ENCODE measurements at regions not wholly inside any gene's neighbourhood (a gene's known extent, or its start where the extent isn't known, plus 50 kb on each side); places are given as distances from the start of the nearest gene placed in this dataset.

- Histone ChIP-seq H3K9me3 (ENCODE audit: control insufficient read depth in 4 of 4, insufficient read depth in 3 of 4, low read length in 3 of 4) (no peaks in the 10 kb centered on the region), H3K27ac (ENCODE audit: low read depth in 1 of 2, low read length in 1 of 2) (no peak overlapping the region), H3K36me3 (ENCODE audit: control insufficient read depth in 4 of 4, insufficient read depth in 4 of 4, low read length in 4 of 4) (no peaks in the 10 kb centered on the region), H3K4me3 (no peak overlapping the region), H3K4me1 (ENCODE audit: control insufficient read depth in 5 of 5, insufficient read depth in 5 of 5, low read length in 5 of 5) (peaks cover 0 to 34% (median 3%) of the 10 kb centered on the region in 5 donors), H3K27me3 (ENCODE audit: control insufficient read depth in 3 of 3, insufficient read depth in 3 of 3, low read length in 2 of 3) (no peaks in the 10 kb centered on the region), H3K9ac (ENCODE audit: insufficient read depth in 1 of 2, low read length in 2 of 2) (no peak overlapping the region)
- DNase-seq (no peak), ATAC-seq (ENCODE audit: insufficient read depth, low FRiP score) (no peak)
- WGBS, 2 donors = 85 to 87% methylated on average over 3 of the region's 3 CpGs
- TF ChIP-seq, protein P1, sequence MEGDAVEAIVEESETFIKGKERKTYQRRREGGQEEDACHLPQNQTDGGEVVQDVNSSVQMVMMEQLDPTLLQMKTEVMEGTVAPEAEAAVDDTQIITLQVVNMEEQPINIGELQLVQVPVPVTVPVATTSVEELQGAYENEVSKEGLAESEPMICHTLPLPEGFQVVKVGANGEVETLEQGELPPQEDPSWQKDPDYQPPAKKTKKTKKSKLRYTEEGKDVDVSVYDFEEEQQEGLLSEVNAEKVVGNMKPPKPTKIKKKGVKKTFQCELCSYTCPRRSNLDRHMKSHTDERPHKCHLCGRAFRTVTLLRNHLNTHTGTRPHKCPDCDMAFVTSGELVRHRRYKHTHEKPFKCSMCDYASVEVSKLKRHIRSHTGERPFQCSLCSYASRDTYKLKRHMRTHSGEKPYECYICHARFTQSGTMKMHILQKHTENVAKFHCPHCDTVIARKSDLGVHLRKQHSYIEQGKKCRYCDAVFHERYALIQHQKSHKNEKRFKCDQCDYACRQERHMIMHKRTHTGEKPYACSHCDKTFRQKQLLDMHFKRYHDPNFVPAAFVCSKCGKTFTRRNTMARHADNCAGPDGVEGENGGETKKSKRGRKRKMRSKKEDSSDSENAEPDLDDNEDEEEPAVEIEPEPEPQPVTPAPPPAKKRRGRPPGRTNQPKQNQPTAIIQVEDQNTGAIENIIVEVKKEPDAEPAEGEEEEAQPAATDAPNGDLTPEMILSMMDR (IDR thresholded peaks at IDR 0.05; ENCODE audit: control extremely low read depth, extremely low read depth) = no peak
Observed at GRCh38 chr3:168990621-168991020, 672.9 kb downstream of the MECOM start.

DNA sequence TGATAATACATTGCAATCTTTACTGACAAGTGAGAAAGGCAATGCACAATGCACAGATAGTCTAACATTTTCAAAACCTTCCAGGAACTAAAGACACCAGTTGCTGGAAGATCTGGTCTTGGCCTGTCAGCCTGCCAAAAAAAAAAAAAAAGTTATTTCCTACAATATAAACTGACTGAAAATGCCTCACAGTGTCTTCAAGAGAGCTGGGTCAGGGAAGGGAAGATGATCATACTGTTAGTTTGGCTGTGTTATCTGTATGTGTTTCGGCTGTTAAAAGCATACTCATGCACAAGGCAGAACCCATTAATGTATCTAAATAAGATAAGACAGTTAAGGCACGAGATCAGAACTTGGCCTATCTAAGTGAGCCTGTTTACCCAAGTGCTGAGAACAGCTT is 673.4 kb downstream of the MECOM start:
- Histone ChIP-seq H3K4me1 (ENCODE audit: control insufficient read depth in 5 of 5, insufficient read depth in 5 of 5, low read length in 5 of 5) (peaks cover 0 to 34% (median 3%) of the 10 kb centered on the region in 5 donors), H3K4me3 (no peak overlapping the region), H3K9me3 (ENCODE audit: control insufficient read depth in 4 of 4, insufficient read depth in 3 of 4, low read length in 3 of 4) (no peaks in the 10 kb centered on the region), H3K27ac (ENCODE audit: low read depth in 1 of 2, low read length in 1 of 2) (no peak overlapping the region), H3K36me3 (ENCODE audit: control insufficient read depth in 4 of 4, insufficient read depth in 4 of 4, low read length in 4 of 4) (no peaks in the 10 kb centered on the region), H3K9ac (ENCODE audit: insufficient read depth in 1 of 2, low read length in 2 of 2) (no peak overlapping the region), H3K27me3 (ENCODE audit: control insufficient read depth in 3 of 3, insufficient read depth in 3 of 3, low read length in 2 of 3) (no peaks in the 10 kb centered on the region)
- 59 to 67% methylated on average over 2 of the region's 2 CpGs for WGBS, 2 donors
- TF ChIP-seq, protein P1 (IDR thresholded peaks at IDR 0.05; ENCODE audit: control extremely low read depth, extremely low read depth) = no peak
- ATAC-seq (ENCODE audit: insufficient read depth, low FRiP score) (no peak), DNase-seq (peak; percentile 48 to 94 (median 94))

DNA sequence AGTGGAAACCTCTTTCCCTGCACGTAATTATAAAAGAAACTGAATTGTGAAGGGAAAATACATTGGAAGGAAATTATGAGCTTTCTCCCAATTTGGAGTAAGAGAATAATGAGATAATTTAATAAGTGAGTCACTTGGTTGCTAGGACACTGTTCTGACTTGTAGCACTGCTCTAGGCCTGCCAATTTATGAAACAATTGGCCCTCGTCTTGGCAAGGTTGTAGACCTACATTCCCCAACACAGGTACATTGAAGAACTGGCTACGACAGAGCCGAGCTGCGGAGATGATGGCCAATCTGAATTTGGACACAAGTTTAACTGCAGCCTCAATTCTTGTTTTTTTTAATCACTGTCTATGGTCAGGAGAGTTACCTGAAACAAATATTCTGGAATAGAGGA is 674.1 kb downstream of the MECOM start:
- ATAC-seq (ENCODE audit: insufficient read depth, low FRiP score) = no peak
- peaks cover 0 to 34% (median 3%) of the 10 kb centered on the region in 5 donors for H3K4me1 ChIP-seq (ENCODE audit: control insufficient read depth in 5 of 5, insufficient read depth in 5 of 5, low read length in 5 of 5)
- peak overlapping the region in 1 of 2 donors; percentile 11 for H3K9ac ChIP-seq (ENCODE audit: insufficient read depth in 1 of 2, low read length in 2 of 2)
- no peaks in the 10 kb centered on the region for H3K9me3 ChIP-seq (ENCODE audit: control insufficient read depth in 4 of 4, insufficient read depth in 3 of 4, low read length in 3 of 4)
- no peak overlapping the region for H3K27ac ChIP-seq (ENCODE audit: low read depth in 1 of 2, low read length in 1 of 2)
- peak in 2 of 3 donors; percentile 29 to 67 for DNase-seq
- no peak overlapping the region for H3K4me3 ChIP-seq
- TF ChIP-seq, protein P1 (IDR thresholded peaks at IDR 0.05; ENCODE audit: control extremely low read depth, extremely low read depth) = no peak
- 71 to 75% methylated on average over 5 of the region's 5 CpGs for WGBS, 2 donors
- H3K27me3 ChIP-seq (ENCODE audit: control insufficient read depth in 3 of 3, insufficient read depth in 3 of 3, low read length in 2 of 3) = no peaks in the 10 kb centered on the region
- H3K36me3 ChIP-seq (ENCODE audit: control insufficient read depth in 4 of 4, insufficient read depth in 4 of 4, low read length in 4 of 4) = no peaks in the 10 kb centered on the region

- Histone ChIP-seq H3K36me3 (ENCODE audit: control insufficient read depth in 4 of 4, insufficient read depth in 4 of 4, low read length in 4 of 4) (no peaks in the 10 kb centered on the region), H3K9ac (ENCODE audit: insufficient read depth in 1 of 2, low read length in 2 of 2) (no peak overlapping the region), H3K27ac (ENCODE audit: low read depth in 1 of 2, low read length in 1 of 2) (no peak overlapping the region), H3K4me1 (ENCODE audit: control insufficient read depth in 5 of 5, insufficient read depth in 5 of 5, low read length in 5 of 5) (peaks cover 0 to 34% (median 3%) of the 10 kb centered on the region in 5 donors), H3K27me3 (ENCODE audit: control insufficient read depth in 3 of 3, insufficient read depth in 3 of 3, low read length in 2 of 3) (no peaks in the 10 kb centered on the region), H3K9me3 (ENCODE audit: control insufficient read depth in 4 of 4, insufficient read depth in 3 of 4, low read length in 3 of 4) (no peaks in the 10 kb centered on the region), H3K4me3 (no peak overlapping the region)
- ATAC-seq (ENCODE audit: insufficient read depth, low FRiP score) (no peak), DNase-seq (peak; percentile 77 to 98 (median 97))
- TF ChIP-seq, protein P1 (IDR thresholded peaks at IDR 0.05; ENCODE audit: control extremely low read depth, extremely low read depth) = no peak
- 72 to 85% methylated on average over 1 of the region's 1 CpG for WGBS, 2 donors
Observed at GRCh38 chr3:168988853-168989252, 674.7 kb downstream of the MECOM start.
